ENCODE measurements at regions not wholly inside any gene's neighbourhood (a gene's known extent, or its start where the extent isn't known, plus 50 kb on each side); places are given as distances from the start of the nearest gene placed in this dataset.

DNA sequence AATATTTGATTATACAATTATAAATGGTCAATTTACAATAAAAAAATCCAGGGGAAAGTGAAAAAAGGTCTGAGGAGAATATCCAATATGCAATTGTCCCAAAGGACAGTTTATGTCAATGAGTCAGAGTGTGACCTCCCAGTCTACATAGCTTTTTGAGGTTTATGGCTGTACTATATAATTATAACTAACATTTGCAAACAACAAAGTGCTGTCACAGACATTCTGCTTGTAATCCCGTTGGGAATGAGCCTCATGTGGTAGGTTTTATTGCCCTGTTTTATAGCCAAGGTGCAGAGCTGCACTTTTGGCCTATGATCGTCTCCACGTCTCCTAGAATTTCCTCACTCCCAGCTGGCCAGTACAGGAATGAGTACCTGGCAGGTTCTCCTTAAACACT is 103.8 kb downstream of the ADSS2 start:
- peak; percentile 51 for DNase-seq (ENCODE audit: low spot score)

GRCh38 chr1:244349103-244349531 is 102.6 kb downstream of the ADSS2 start:
- DNase-seq (ENCODE audit: low spot score): no peak

DNA sequence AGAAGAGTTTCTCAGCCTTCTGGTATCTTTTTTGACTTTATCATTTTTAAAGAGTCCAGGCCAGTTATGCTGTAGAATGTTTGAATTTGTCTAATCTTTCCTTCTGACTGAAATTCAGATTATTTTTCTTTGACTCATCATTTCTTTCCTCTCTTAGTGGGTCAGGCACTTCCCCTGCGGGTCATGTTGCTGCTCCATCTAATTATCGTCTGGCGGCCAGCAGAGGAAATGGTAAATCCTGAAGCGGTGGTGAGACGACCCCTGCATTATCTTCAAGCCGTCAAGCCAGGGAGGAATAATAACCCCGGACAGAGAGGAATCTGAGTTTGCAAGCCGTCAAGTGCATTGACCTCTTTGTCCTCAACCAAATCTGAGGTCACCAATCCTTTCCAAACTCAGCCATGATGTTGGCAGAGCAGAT is 102.1 kb downstream of the ADSS2 start:
- no peak for DNase-seq (ENCODE audit: low spot score)

DNA sequence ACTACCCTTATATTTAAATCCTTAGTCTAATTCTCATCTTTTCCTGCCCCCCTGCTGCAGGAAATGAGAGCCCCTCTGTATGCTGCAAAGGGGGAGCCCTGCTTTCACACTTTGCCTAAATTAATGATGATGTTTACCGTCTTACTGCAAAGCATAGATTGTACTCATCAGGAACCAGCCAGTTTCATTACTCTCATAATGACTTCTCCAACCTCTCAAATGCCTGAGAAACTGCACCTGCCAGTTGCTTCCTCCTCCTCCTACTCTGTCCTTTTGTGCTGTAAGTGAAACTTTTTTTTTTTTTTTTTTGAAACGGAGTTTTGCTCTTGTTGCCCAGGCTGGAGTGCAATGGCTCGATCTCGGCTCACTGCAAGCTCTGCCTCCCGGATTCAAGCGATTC is 101.7 kb downstream of the ADSS2 start:
- DNase-seq (ENCODE audit: low spot score): no peak

GRCh38 chr1:244352156-244352830 is 99.4 kb downstream of the ADSS2 start:
- DNase-seq (ENCODE audit: low spot score): no peak

DNA sequence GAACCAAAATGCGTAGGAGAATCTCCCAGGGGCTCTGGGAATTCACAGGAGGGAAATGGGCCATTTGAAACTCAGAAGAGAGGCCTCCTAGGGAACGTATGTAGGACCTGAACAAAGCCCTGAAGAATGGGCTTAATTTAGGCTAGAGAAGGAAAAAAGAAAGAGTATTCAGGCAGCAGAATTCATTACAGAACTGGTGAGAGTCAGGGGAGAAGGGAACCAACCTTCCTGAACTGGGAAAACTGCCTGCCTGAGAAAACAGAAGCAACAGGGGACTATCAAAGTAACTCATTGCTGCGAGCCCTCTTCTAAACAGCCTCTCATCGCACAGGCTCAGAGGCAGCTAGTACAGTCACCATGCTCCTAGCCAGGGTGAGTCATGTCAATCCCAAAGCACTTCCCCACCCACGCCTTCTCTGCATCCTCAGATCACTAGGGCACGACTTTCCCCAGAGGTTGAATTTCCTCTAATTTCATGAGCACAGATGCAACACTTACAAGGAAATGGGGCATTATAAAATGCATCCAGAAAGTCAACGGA is 98.1 kb downstream of the ADSS2 start:
- DNase-seq (ENCODE audit: low spot score): peak; percentile 96

DNA sequence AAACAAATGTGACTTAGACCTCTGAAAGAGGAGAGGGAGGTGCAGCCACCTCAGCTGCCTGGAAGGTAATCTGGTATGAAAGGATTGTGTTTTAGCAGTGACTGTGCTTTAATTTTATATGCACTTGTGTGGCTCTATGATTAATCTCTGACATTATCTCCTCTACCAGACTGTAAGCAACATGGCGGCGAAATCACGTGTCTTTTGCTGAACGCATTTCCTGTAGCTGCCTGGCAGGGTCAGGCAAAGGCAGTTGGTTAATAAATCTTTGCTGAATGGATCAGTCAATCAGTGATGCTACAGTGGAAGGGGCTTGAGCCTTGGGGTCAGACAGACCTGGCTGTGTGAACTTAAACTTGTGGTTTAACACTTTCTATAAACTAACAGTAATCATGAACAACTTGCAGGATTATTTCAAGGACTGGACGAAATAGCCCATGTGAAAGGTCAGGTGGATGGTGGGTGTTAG is 96.9 kb downstream of the ADSS2 start:
- no peak for DNase-seq (ENCODE audit: low spot score)

DNA sequence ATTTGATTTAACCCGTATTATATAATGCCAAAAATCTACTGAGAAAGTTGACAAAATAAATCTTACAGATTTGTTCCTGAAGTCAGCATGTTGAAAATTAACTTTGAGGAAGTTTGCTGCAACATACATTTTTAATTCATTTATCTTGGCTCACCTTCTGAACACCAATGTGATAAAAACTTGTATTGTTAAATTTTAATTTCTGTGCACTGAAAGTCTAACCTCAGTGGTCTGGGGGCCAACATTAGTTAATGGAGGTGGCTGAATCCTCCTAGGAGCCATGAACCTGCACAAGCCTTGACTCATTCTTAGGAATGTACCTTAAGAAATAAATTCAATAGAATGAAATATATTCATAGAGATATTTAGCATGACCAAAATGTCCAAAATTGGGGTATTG is 95.3 kb downstream of the ADSS2 start:
- no peak for DNase-seq (ENCODE audit: low spot score)

Data from COLO829 (cell line).